H1 (cell line): ENCODE measurements at regions not wholly inside any gene's neighbourhood (a gene's known extent, or its start where the extent isn't known, plus 50 kb on each side); places are given as distances from the start of the nearest gene placed in this dataset.

Experiments used
- CREB1 ChIP-seq: IDR thresholded peaks from 2 replicates; pipeline ENCODE4 v1.6.1; 2012; ENCODE audit warnings: inconsistent platforms
- CTCF ChIP-seq, 3 experiments: IDR thresholded peaks; 1 replicate in 2 of 3; 2 replicates in 1 of 3; pipeline versions ENCODE4 v1.5.1 to v1.6.1; 2011; ENCODE audit warnings: low read length in 3 of 3, mild to moderate bottlenecking in 3 of 3, inconsistent platforms in 2 of 3, low read depth in 1 of 3, moderate library complexity in 1 of 3; ENCODE audit not compliant: insufficient read depth in 1 of 3; ENCODE audit errors: control extremely low read depth in 1 of 3
- EP300 ChIP-seq, 2 experiments: IDR thresholded peaks; 1 replicate in 1 of 2; 2 replicates in 1 of 2; pipeline ENCODE4 v1.6.1; 2011 to 2012; ENCODE audit warnings: low read depth in 2 of 2, low read length in 2 of 2, mild to moderate bottlenecking in 2 of 2, borderline replicate concordance in 1 of 2, inconsistent platforms in 1 of 2, moderate library complexity in 1 of 2
- EZH2 ChIP-seq: fragments of 200-600 bp; sonication (generic); IDR thresholded peaks from 2 replicates; pipeline ENCODE4 v1.7.1; 2012; ENCODE audit warnings: low read depth, mild to moderate bottlenecking, moderate library complexity, low read length, inconsistent platforms; ENCODE audit not compliant: severe bottlenecking
- JUN ChIP-seq: IDR thresholded peaks from 2 replicates; pipeline ENCODE4 v1.6.1; 2011; ENCODE audit warnings: low read depth, mild to moderate bottlenecking, improper control_type of control experiment, low read length
- KDM4A ChIP-seq: IDR thresholded peaks from one replicate; pipeline ENCODE4 v1.7.1; 2012; ENCODE audit warnings: low read depth, mild to moderate bottlenecking, moderate library complexity, low read length, inconsistent platforms; ENCODE audit not compliant: severe bottlenecking
- MAX ChIP-seq: IDR thresholded peaks from 2 replicates; pipeline ENCODE4 v1.6.1; 2012; ENCODE audit warnings: inconsistent platforms
- PHF8 ChIP-seq: fragments of 200-600 bp; sonication (generic); conservative IDR thresholded peaks from 2 replicates; pipeline ENCODE4 v1.7.1; 2012; ENCODE audit warnings: low read depth, mild to moderate bottlenecking, inconsistent platforms, low read length, moderate library complexity
- RFX5 ChIP-seq: IDR thresholded peaks from 2 replicates; pipeline ENCODE4 v1.6.1; 2011; ENCODE audit warnings: low read depth, low read length, improper control_type of control experiment, borderline replicate concordance
- RXRA ChIP-seq: IDR thresholded peaks from 2 replicates; pipeline ENCODE4 v1.6.1; 2011; ENCODE audit warnings: low read depth, mild to moderate bottlenecking, low read length, moderate library complexity; ENCODE audit not compliant: insufficient read depth
- SIN3A ChIP-seq, 2 experiments: IDR thresholded peaks in 1 of 2; conservative IDR thresholded peaks in 1 of 2; 2 replicates each; pipeline ENCODE4 v1.6.1; 2011 to 2012; ENCODE audit warnings: low read length in 2 of 2, improper control_type of control experiment in 1 of 2, low read depth in 1 of 2, mild to moderate bottlenecking in 1 of 2
- USF2 ChIP-seq: IDR thresholded peaks from 2 replicates; pipeline ENCODE4 v1.6.1; 2011; ENCODE audit warnings: low read length, improper control_type of control experiment
- YY1 ChIP-seq: IDR thresholded peaks from 2 replicates; pipeline ENCODE4 v1.6.1; 2011; ENCODE audit warnings: low read depth, mild to moderate bottlenecking, low read length
- ZNF274 ChIP-seq: IDR thresholded peaks from 2 replicates; pipeline ENCODE4 v1.7.0; 2012; ENCODE audit warnings: low read length, borderline replicate concordance; ENCODE audit errors: extremely low read depth

GRCh38 chr10:8298896-8299570, 244.5 kb downstream of the GATA3 start:
- TF ChIP-seq CTCF (IDR thresholded peaks at IDR 0.05; ENCODE audit: control extremely low read depth in 1 of 3, insufficient read depth in 1 of 3, low read depth in 1 of 3, low read length in 3 of 3) (no peak), RXRA (no peak), ZNF274 (no peak), YY1 (no peak), PHF8 (no peak), JUN (no peak), KDM4A (no peak), CREB1 (no peak), MAX (no peak), RFX5 (no peak), SIN3A (conservative IDR thresholded peaks at IDR 0.05 in 1 of 2, IDR thresholded peaks at IDR 0.05 in 1 of 2; ENCODE audit: low read depth in 1 of 2, low read length in 2 of 2) (no peak), EP300 (IDR thresholded peaks at IDR 0.05; ENCODE audit: borderline replicate concordance in 1 of 2, low read depth in 2 of 2, low read length in 2 of 2) (no peak), EZH2 (no peak), USF2 (no peak)
